Small intestine (tissue), 7 donors: ENCODE measurements at regions not wholly inside any gene's neighbourhood (a gene's known extent, or its start where the extent isn't known, plus 50 kb on each side); places are given as distances from the start of the nearest gene placed in this dataset.
A peak's percentile ranks its signal among the peaks of the same experiment; 100 is the strongest.
"Not testable (repeated sequence)": the region's sequence is repeated elsewhere in the genome, so short reads cannot be mapped to it uniquely, and the experiment has no call there.

Experiments used
- DNase-seq, 2 donors: peaks; one replicate each; pipeline versions ENCODE4 v3.0.0 to v3.0.0-alpha.2; 2013
- FAIRE-seq: peaks from 2 replicates; lab custom pipeline; 2012; peaks lifted over from hg19 to GRCh38; lab: Jason Lieb, UNC
- H3K27ac ChIP-seq, 3 donors: one replicate each; pipeline ENCODE4 v1.5.1; 2013; ENCODE audit warnings: low read length in 2 of 3, mild to moderate bottlenecking in 2 of 3, control low read depth in 1 of 3, inconsistent platforms in 1 of 3, low read depth in 1 of 3, moderate library complexity in 1 of 3
- H3K27me3 ChIP-seq, 3 donors: one replicate each; pipeline ENCODE4 v1.6.1; 2013; ENCODE audit warnings: low read length in 3 of 3, inconsistent platforms in 1 of 3; ENCODE audit not compliant: control insufficient read depth in 3 of 3, insufficient read depth in 3 of 3
- H3K36me3 ChIP-seq, 3 donors: one replicate each; pipeline ENCODE4 v1.6.1; 2013; ENCODE audit warnings: low read length in 3 of 3, inconsistent platforms in 1 of 3, low read depth in 1 of 3, mild to moderate bottlenecking in 1 of 3, moderate library complexity in 1 of 3; ENCODE audit not compliant: control insufficient read depth in 3 of 3, insufficient read depth in 2 of 3
- H3K4me1 ChIP-seq, 3 donors: one replicate each; pipeline ENCODE4 v1.6.1; 2013; ENCODE audit warnings: low read length in 2 of 3, inconsistent platforms in 1 of 3, low read depth in 1 of 3, mild to moderate bottlenecking in 1 of 3, moderate library complexity in 1 of 3; ENCODE audit not compliant: control insufficient read depth in 3 of 3, insufficient read depth in 2 of 3
- H3K4me3 ChIP-seq, 3 donors: one replicate each; pipeline ENCODE4 v1.5.1; 2013; ENCODE audit warnings: low read length in 3 of 3, control low read depth in 1 of 3, inconsistent platforms in 1 of 3, low read depth in 1 of 3, mild to moderate bottlenecking in 1 of 3, moderate library complexity in 1 of 3
- H3K9me3 ChIP-seq, 2 donors: one replicate each; pipeline ENCODE4 v1.6.1; 2013; ENCODE audit warnings: low read depth in 1 of 2, low read length in 1 of 2; ENCODE audit not compliant: control insufficient read depth in 2 of 2, insufficient read depth in 1 of 2
- WGBS, 3 donors: extraction: QIAGEN DNeasy Blood & Tissue Kit; methylation state at CpG; one replicate each; pipeline ENCODE4 v1.1.7; 2013; 5-methylcytosine and 5-hydroxymethylcytosine counted together
- donor health status: healthy with polysubstance abuse.
- donor health status: control.
- donor health status: control.
- donor health status: Bipolar disorder and iron deficiency.
- donor health status: healthy.

GRCh38 chr2:42974721-42975717 is 182.6 kb upstream of the HAAO start:
- no peaks in the 10 kb centered on the region for H3K27me3 ChIP-seq
- no peak for FAIRE-seq

DNA sequence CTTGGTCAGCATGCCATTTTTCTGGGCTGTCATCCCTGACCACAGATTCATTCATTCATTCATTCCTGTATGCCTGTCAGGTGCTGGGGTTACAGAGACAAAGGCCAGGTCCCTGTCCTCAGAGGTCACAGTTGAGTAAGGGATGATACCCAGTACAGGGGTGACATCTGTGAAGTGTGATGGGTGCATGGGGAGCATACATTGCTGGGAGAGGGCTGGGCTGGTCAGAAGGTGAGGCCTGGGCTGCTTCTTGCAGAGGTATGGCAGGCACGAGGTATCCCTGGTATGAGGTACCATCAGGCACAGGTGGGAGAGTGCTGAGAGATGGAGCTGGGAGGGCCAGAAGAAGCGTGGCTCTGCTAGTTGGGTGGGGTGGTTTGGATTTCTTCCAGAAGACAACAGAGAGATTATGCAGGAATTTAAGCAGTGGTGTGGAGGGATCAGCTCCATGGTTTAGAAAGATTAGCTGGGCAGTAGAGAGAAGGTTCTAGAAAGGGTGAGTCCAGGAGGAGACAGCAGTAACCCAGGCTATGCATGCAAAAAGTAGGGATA is 181.9 kb upstream of the HAAO start:
- peaks cover 0 to 57% (median 0%) of the 10 kb centered on the region in 3 donors for H3K4me1 ChIP-seq
- H3K27ac ChIP-seq: peak overlapping the region in 1 of 3 donors; percentile 80
- WGBS, 3 donors: 44 to 55% (median 51%) methylated on average over 2 of the region's 2 CpGs
- no peak overlapping the region for H3K4me3 ChIP-seq
- DNase-seq (no peak), FAIRE-seq (no peak)
- H3K36me3 ChIP-seq: peaks cover 0 to 27% (median 0%) of the 10 kb centered on the region in 3 donors
- H3K9me3 ChIP-seq: peaks cover 0 to 6% of the 10 kb centered on the region in 2 donors
- no peaks in the 10 kb centered on the region for H3K27me3 ChIP-seq

More at GRCh38 chr2:42974721-42975717, 182.6 kb upstream of the HAAO start:
- peaks cover 0 to 63% (median 0%) of the 10 kb centered on the region in 3 donors for H3K4me1 ChIP-seq
- H3K27ac ChIP-seq: peak overlapping the region; percentile 12 to 80 (median 17)
- H3K9me3 ChIP-seq: peaks cover 0 to 6% of the 10 kb centered on the region in 2 donors
- 24 to 39% (median 27%) methylated on average over 34 to 40 of the region's 40 CpGs for WGBS, 3 donors
- DNase-seq: peak; percentile 54 to 90
- H3K36me3 ChIP-seq: peaks cover 0 to 25% (median 0%) of the 10 kb centered on the region in 3 donors
- peak overlapping the region in 1 of 3 donors; percentile 38 for H3K4me3 ChIP-seq

GRCh38 chr2:42973726-42974125 is 181.3 kb upstream of the HAAO start:
- Histone ChIP-seq H3K27me3 (no peaks in the 10 kb centered on the region), H3K9me3 (peaks cover 0 to 6% of the 10 kb centered on the region in 2 donors), H3K36me3 (peaks cover 0 to 27% (median 0%) of the 10 kb centered on the region in 3 donors), H3K4me3 (no peak overlapping the region), H3K27ac (no peak overlapping the region), H3K4me1 (peaks cover 0 to 52% (median 0%) of the 10 kb centered on the region in 3 donors)
- WGBS, 3 donors: 83 to 98% (median 95%) methylated on average over 3 of the region's 3 CpGs
- no peak for DNase-seq
- FAIRE-seq: no peak

GRCh38 chr2:42972933-42973516 is 180.6 kb upstream of the HAAO start:
- DNase-seq, FAIRE-seq, H3K4me3 ChIP-seq, H3K27me3 ChIP-seq, H3K27ac ChIP-seq, H3K9me3 ChIP-seq: not testable (repeated sequence)
- H3K4me1 ChIP-seq: peaks cover 0 to 45% (median 0%) of the 10 kb centered on the region in 3 donors
- H3K36me3 ChIP-seq: peaks cover 0 to 24% (median 0%) of the 10 kb centered on the region in 3 donors
- 74 to 88% (median 84%) methylated on average over 11 of the region's 11 CpGs for WGBS, 3 donors

- H3K36me3 ChIP-seq: peaks cover 0 to 22% (median 0%) of the 10 kb centered on the region in 3 donors
- no peaks in the 10 kb centered on the region for H3K27me3 ChIP-seq
- H3K27ac ChIP-seq: no peak overlapping the region
- DNase-seq (no peak), FAIRE-seq (no peak)
- peaks cover 0 to 36% (median 0%) of the 10 kb centered on the region in 3 donors for H3K4me1 ChIP-seq
- no peak overlapping the region for H3K4me3 ChIP-seq
- WGBS, 3 donors: 63 to 79% (median 78%) methylated on average over 7 of the region's 7 CpGs
- H3K9me3 ChIP-seq: peaks cover 0 to 6% of the 10 kb centered on the region in 2 donors
These were observed 179.8 kb upstream of the HAAO start for GRCh38 chr2:42971947-42972736.

DNA sequence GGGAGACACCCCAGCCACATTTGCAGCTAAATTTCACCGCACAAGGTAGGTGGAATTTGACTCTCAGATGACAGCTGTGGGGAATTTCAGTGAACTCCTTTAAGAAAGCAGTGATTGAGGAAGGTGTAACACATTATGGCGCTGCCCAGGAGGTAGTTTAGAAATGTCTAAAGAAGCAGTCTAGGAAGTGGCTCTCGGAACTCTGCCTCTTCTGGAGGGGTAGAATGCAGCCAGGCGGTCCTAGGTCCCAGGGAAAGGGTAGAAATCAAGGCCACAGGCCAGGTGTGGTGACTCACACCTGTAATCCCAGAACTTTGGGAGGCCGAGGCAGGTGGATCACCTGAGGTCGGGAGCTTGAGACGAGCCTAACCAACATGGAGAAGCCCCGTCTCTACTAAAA is 179.0 kb upstream of the HAAO start:
- H3K4me1 ChIP-seq: peaks cover 0 to 29% (median 0%) of the 10 kb centered on the region in 3 donors
- peaks cover 0 to 21% (median 0%) of the 10 kb centered on the region in 3 donors for H3K36me3 ChIP-seq
- peaks cover 0 to 6% of the 10 kb centered on the region in 2 donors for H3K9me3 ChIP-seq
- H3K4me3 ChIP-seq: no peak overlapping the region
- WGBS, 3 donors: 91 to 93% (median 92%) methylated on average over 8 of the region's 8 CpGs
- DNase-seq: no peak
- FAIRE-seq: no peak
- H3K27me3 ChIP-seq: no peaks in the 10 kb centered on the region
- H3K27ac ChIP-seq: no peak overlapping the region

- FAIRE-seq: no peak
- peaks cover 0 to 6% of the 10 kb centered on the region in 2 donors for H3K9me3 ChIP-seq
- H3K36me3 ChIP-seq: peaks cover 0 to 21% (median 0%) of the 10 kb centered on the region in 3 donors
- no peak overlapping the region for H3K27ac ChIP-seq
- no peaks in the 10 kb centered on the region for H3K27me3 ChIP-seq
- H3K4me3 ChIP-seq: no peak overlapping the region
- no peak for DNase-seq
- H3K4me1 ChIP-seq: peaks cover 0 to 17% (median 0%) of the 10 kb centered on the region in 3 donors
- WGBS, 3 donors: 93 to 97% (median 94%) methylated on average over 3 of the region's 3 CpGs
These were observed 177.8 kb upstream of the HAAO start for GRCh38 chr2:42970151-42970550.
